ENCODE measurements at regions not wholly inside any gene's neighbourhood (a gene's known extent, or its start where the extent isn't known, plus 50 kb on each side); places are given as distances from the start of the nearest gene placed in this dataset.

- no peak overlapping the region for H3K27ac Mint-ChIP-seq
- TF ChIP-seq CTCF (IDR thresholded peaks at IDR 0.05; ENCODE audit: unreplicated experiment): no peak
Observed at GRCh38 chr16:10317425-10318001, 68.3 kb upstream of the ATF7IP2 start.

GRCh38 chr16:10318798-10319500 lies 66.9 kb upstream of the ATF7IP2 start:
- H3K36me3 Mint-ChIP-seq: no peaks in the 10 kb centered on the region
- H3K27me3 Mint-ChIP-seq (ENCODE audit: low read depth): no peaks in the 10 kb centered on the region
- peaks cover 39% of the 10 kb centered on the region for H3K4me1 Mint-ChIP-seq
- no peak for DNase-seq (ENCODE audit: low spot score in 2 of 2, unreplicated experiment in 2 of 2)
- peak overlapping the region; percentile 94 for H3K27ac Mint-ChIP-seq
- H3K9me3 Mint-ChIP-seq: no peaks in the 10 kb centered on the region
- TF ChIP-seq CTCF (IDR thresholded peaks at IDR 0.05; ENCODE audit: unreplicated experiment): no peak
- H3K4me3 Mint-ChIP-seq: no peak overlapping the region

More at GRCh38 chr16:10317425-10318001, 68.3 kb upstream of the ATF7IP2 start:
- H3K27me3 Mint-ChIP-seq (ENCODE audit: low read depth): no peaks in the 10 kb centered on the region
- H3K36me3 Mint-ChIP-seq: no peaks in the 10 kb centered on the region
- peaks cover 39% of the 10 kb centered on the region for H3K4me1 Mint-ChIP-seq
- no peak overlapping the region for H3K4me3 Mint-ChIP-seq
- DNase-seq (ENCODE audit: low spot score in 2 of 2, unreplicated experiment in 2 of 2): no peak
- H3K9me3 Mint-ChIP-seq: no peaks in the 10 kb centered on the region

- peaks cover 37% of the 10 kb centered on the region for H3K4me1 Mint-ChIP-seq
- no peaks in the 10 kb centered on the region for H3K9me3 Mint-ChIP-seq
- H3K27ac Mint-ChIP-seq: peak overlapping the region; percentile 87
- TF ChIP-seq CTCF (IDR thresholded peaks at IDR 0.05; ENCODE audit: unreplicated experiment): no peak
- H3K4me3 Mint-ChIP-seq: no peak overlapping the region
- H3K27me3 Mint-ChIP-seq (ENCODE audit: low read depth): no peaks in the 10 kb centered on the region
- no peak for DNase-seq (ENCODE audit: low spot score in 2 of 2, unreplicated experiment in 2 of 2)
- H3K36me3 Mint-ChIP-seq: no peaks in the 10 kb centered on the region
Observed at GRCh38 chr16:10321407-10322387, 64.2 kb upstream of the ATF7IP2 start.

- H3K9me3 Mint-ChIP-seq: peaks cover 3% of the 10 kb centered on the region
- no peaks in the 10 kb centered on the region for H3K27me3 Mint-ChIP-seq (ENCODE audit: low read depth)
- no peak for DNase-seq (ENCODE audit: low spot score in 2 of 2, unreplicated experiment in 2 of 2)
- H3K36me3 Mint-ChIP-seq: no peaks in the 10 kb centered on the region
- H3K27ac Mint-ChIP-seq: peak overlapping the region; percentile 68
- no peak for TF ChIP-seq CTCF (IDR thresholded peaks at IDR 0.05; ENCODE audit: unreplicated experiment)
- H3K4me1 Mint-ChIP-seq: peaks cover 37% of the 10 kb centered on the region
- no peak overlapping the region for H3K4me3 Mint-ChIP-seq
Observed at GRCh38 chr16:10322723-10323527, 62.9 kb upstream of the ATF7IP2 start.

- TF ChIP-seq CTCF (IDR thresholded peaks at IDR 0.05; ENCODE audit: unreplicated experiment): no peak
- no peak for DNase-seq (ENCODE audit: low spot score in 2 of 2, unreplicated experiment in 2 of 2)
- Mint-ChIP-seq H3K9me3 (peaks cover 3% of the 10 kb centered on the region), H3K27me3 (ENCODE audit: low read depth) (no peaks in the 10 kb centered on the region), H3K36me3 (no peaks in the 10 kb centered on the region), H3K4me1 (peaks cover 35% of the 10 kb centered on the region), H3K27ac (peak overlapping the region; percentile 68), H3K4me3 (no peak overlapping the region)
Observed at GRCh38 chr16:10323528-10323869, 62.4 kb upstream of the ATF7IP2 start.

Measured in mesothelial cell of epicardium (in vitro differentiated cells).